ENCODE measurements at regions not wholly inside any gene's neighbourhood (a gene's known extent, or its start where the extent isn't known, plus 50 kb on each side); places are given as distances from the start of the nearest gene placed in this dataset.

- Histone ChIP-seq H3K9me3 (ENCODE audit: severe bottlenecking) (peaks cover 7% of the 10 kb centered on the region), H3K27ac (no peak overlapping the region), H3K36me3 (no peaks in the 10 kb centered on the region), H3K27me3 (ENCODE audit: insufficient read depth, low read depth, severe bottlenecking) (peaks cover 100% of the 10 kb centered on the region), H3K4me3 (ENCODE audit: low read depth, low read length) (no peak overlapping the region)
- no peak for DNase-seq
- TF ChIP-seq CTCF (IDR thresholded peaks at IDR 0.05; ENCODE audit: low read depth, low read length) = no peak
These were observed 161.8 kb downstream of the MED10 start for GRCh38 chr5:6216471-6217075.

GRCh38 chr5:6215891-6216290, 162.5 kb downstream of the MED10 start:
- Histone ChIP-seq H3K9me3 (ENCODE audit: severe bottlenecking) (peaks cover 7% of the 10 kb centered on the region), H3K4me3 (ENCODE audit: low read depth, low read length) (no peak overlapping the region), H3K27ac (no peak overlapping the region), H3K36me3 (no peaks in the 10 kb centered on the region), H3K27me3 (ENCODE audit: insufficient read depth, low read depth, severe bottlenecking) (peaks cover 100% of the 10 kb centered on the region)
- DNase-seq = no peak
- TF ChIP-seq CTCF (IDR thresholded peaks at IDR 0.05; ENCODE audit: low read depth, low read length) = no peak

GRCh38 chr5:6212244-6212643, 166.1 kb downstream of the MED10 start:
- no peaks in the 10 kb centered on the region for H3K36me3 ChIP-seq
- no peak overlapping the region for H3K27ac ChIP-seq
- H3K27me3 ChIP-seq (ENCODE audit: insufficient read depth, low read depth, severe bottlenecking) = peaks cover 95% of the 10 kb centered on the region
- TF ChIP-seq CTCF (IDR thresholded peaks at IDR 0.05; ENCODE audit: low read depth, low read length) = no peak
- DNase-seq = no peak
- H3K4me3 ChIP-seq (ENCODE audit: low read depth, low read length) = no peak overlapping the region
- no peaks in the 10 kb centered on the region for H3K9me3 ChIP-seq (ENCODE audit: severe bottlenecking)

GRCh38 chr5:6206501-6206900, 171.8 kb downstream of the MED10 start:
- H3K36me3 ChIP-seq = no peaks in the 10 kb centered on the region
- H3K27me3 ChIP-seq (ENCODE audit: insufficient read depth, low read depth, severe bottlenecking) = peaks cover 88% of the 10 kb centered on the region
- TF ChIP-seq CTCF (IDR thresholded peaks at IDR 0.05; ENCODE audit: low read depth, low read length) = no peak
- peaks cover 3% of the 10 kb centered on the region for H3K9me3 ChIP-seq (ENCODE audit: severe bottlenecking)
- DNase-seq = no peak
- H3K27ac ChIP-seq = no peak overlapping the region
- no peak overlapping the region for H3K4me3 ChIP-seq (ENCODE audit: low read depth, low read length)

- no peak overlapping the region for H3K27ac ChIP-seq
- TF ChIP-seq CTCF (IDR thresholded peaks at IDR 0.05; ENCODE audit: low read depth, low read length) = no peak
- no peak for DNase-seq
- H3K27me3 ChIP-seq (ENCODE audit: insufficient read depth, low read depth, severe bottlenecking) = peaks cover 90% of the 10 kb centered on the region
- no peaks in the 10 kb centered on the region for H3K36me3 ChIP-seq
- H3K4me3 ChIP-seq (ENCODE audit: low read depth, low read length) = no peak overlapping the region
- peaks cover 3% of the 10 kb centered on the region for H3K9me3 ChIP-seq (ENCODE audit: severe bottlenecking)
These were observed 175.4 kb downstream of the MED10 start for GRCh38 chr5:6202968-6203365.
